HG02973 (cell line): ENCODE measurements at regions not wholly inside any gene's neighbourhood (a gene's known extent, or its start where the extent isn't known, plus 50 kb on each side); places are given as distances from the start of the nearest gene placed in this dataset.
"Not testable (repeated sequence)": the region's sequence is repeated elsewhere in the genome, so short reads cannot be mapped to it uniquely, and the experiment has no call there.

Experiments used
- ATAC-seq: cut with Tn5 transposase; IDR thresholded peaks from one replicate; pipeline ENCODE4 v1.9.1; 2021; ENCODE audit warnings: moderate library complexity; ENCODE audit not compliant: unreplicated experiment

GRCh38 chr14:44620121-44621019, 113.3 kb upstream of the FSCB start:
- no peak for ATAC-seq

DNA sequence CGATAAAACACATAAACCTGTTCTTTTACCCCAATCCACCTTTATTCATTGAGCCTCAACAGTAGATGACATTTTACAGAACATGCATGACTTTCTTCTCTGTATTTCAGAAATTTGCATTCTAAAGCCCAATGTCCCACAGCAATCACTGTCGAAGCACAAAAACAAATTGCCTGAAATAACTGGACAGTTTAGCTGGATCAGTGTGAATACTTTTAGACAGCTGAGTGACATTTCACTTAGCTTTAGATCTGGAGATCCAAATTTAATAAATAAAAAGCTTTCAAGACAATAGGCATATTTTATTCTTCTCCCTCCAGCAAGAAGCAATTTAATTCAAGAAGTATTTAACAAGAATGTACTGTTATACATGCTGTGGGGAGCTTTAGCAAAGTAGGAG, 109.1 kb upstream of the FSCB start:
- ATAC-seq, result no peak

DNA sequence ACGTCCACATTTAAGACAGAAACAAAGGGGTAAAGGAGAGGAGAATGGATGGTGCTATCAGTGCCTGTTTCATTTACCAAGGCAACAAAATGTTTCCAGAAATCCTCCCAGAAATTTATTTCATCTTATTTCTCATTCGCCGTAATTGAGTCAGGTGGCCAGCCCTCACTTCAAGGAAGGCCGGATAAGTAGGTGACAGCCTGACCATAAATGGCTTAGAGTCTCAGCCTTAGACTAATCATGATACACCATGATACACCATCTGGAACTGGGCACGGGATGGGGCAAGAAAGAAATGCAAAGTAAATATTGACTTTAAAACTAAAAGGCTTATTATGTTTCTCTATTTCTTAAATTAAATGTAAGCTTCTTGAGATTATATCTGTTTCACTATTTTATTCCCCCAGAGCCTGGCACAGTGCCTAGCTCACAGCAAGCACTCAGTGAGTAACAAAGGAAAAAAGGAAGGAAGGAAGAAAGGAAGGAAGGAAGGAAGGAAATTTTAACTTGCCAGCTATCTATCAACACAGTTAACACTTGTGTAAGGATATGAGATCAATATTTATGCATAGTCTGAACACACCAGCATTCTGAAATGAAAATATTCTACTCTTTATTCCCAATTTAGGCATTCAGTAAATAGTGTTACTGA, 106.1 kb upstream of the FSCB start:
- ATAC-seq, result no peak

DNA sequence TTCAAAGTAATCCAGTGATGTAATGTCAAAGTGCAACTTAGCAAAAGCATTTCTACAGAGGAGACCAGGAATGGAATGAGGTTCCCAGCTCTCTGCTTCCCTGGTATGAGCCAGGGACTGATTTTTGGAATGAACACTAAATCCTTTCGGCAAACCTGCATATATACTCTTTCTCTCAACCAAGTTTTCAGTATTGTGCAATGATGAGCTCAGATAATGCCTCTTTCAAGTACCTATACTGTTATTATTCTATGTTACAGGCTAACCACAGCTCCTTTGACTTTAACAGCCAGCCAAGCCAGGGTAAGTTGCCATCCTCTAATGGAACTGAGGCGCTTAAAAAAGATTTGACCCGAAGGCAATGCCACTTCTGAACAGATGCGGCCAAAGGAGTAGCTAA, 104.9 kb upstream of the FSCB start:
- no peak for ATAC-seq

DNA sequence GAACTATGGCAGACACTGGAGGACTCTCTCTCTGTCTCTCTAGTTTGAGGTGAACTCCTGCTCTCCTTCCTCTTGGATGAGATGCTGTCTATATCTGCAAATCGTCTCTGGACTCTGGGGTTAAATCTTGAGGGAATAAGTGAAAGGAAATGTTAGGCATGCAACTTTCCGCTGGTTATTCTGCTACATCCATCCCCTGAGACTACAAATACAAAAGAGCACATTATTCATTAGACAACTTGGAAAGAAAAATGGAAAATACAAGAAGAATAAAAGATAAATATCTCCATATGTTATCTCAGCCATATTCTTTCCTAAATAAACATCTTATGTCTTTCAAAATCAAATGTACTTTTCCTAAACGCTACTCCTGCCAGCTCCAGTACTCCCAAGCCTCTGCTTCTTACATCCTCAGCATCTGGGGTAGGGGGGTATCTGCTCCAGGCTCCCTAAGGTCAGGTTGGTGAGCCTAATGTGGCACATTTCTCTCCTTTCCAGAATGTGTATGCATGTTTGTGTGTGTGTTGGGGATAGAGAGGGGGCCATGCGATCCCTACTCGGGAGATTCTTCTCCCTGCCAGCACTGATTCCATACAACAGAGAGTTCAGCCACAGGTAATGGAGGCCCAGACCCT, 102.9 kb upstream of the FSCB start:
- no peak for ATAC-seq

- ATAC-seq, result no peak
Measured at GRCh38 chr14:44609201-44609600, 102.1 kb upstream of the FSCB start.

DNA sequence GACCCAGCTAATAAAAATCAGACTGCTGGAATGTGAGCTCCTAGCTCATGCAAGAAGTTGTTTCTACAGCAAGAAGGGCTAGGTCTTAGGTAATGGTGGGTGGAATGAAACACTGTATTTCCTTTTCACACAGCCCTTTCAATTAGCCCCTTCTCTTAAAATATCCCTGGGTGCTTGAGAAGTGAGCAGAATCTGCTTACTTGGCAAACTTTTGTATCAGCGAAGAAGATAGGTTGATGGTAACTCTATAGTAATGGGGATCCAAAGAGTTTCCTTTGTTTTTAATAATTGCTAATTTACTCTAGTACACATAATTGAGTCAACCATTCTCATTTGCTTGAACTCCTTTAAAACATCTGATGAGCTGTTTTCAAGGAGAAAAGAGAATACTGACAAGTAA, 100.6 kb upstream of the FSCB start:
- no peak for ATAC-seq

- no peak for ATAC-seq
Measured at GRCh38 chr14:44606576-44606975, 99.5 kb upstream of the FSCB start.

DNA sequence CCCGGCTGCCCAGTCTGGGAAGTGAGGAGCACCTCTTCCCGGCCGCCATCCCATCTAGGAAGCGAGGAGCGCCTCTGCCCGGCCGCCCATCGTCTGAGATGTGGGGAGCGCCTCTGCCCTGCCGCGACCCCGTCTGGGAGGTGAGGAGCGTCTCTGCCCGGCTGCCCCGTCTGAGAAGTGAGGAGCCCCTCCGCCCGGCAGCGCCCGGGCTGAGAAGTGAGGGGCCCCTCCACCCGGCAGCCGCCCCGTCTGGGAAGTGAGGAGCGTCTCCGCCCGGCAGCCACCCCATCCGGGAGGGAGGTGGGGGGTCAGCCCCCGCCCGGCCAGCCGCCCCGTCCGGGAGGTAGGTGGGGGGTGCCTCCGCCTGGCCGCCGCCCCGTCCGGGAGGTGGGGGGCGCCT, 94.2 kb upstream of the FSCB start:
- ATAC-seq, result not testable (repeated sequence)

- ATAC-seq, result no peak
Measured at GRCh38 chr14:44589180-44589579, 82.1 kb upstream of the FSCB start.

- ATAC-seq, result no peak
Measured at GRCh38 chr14:44586910-44587309, 79.8 kb upstream of the FSCB start.

DNA sequence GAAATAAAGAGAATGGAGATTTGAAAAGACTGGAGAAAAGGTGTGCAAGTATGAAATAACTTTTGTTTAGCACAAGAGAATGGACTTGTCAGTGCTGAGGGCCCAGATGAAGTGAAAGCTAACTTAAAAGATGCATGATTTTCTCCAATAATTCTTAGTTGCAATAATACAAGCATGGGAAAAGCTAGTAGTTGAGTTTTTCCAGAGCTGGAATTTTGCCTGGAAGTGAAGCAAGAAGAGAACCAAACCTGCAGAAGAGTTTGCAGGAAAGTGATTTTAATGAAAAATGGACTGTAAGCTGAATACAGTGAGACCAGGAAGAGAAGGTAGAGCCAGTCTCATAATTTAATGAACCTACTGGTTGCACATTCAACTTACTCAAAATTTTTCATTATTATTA, 69.3 kb upstream of the FSCB start:
- no peak for ATAC-seq

- no peak for ATAC-seq
Measured at GRCh38 chr14:44567997-44568396, 60.9 kb upstream of the FSCB start.

DNA sequence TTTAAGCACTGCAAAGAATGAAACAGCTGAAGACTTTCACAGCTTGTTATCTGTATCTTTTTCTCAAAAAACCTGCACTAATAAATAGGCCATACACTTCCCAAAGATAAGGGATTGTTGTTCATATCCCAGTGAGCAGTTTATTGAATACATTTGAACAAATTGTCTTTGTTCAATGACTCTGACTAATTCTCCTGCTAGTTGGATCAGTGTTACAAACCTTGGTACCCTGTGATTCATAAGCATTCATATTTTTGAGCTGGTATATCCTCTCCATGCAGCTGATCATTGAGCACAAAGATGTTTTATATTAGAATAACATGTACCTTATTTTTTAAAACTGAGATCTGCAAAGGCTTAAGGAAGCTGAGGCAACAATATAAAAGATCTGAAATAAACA, 58.9 kb upstream of the FSCB start:
- ATAC-seq, result no peak

DNA sequence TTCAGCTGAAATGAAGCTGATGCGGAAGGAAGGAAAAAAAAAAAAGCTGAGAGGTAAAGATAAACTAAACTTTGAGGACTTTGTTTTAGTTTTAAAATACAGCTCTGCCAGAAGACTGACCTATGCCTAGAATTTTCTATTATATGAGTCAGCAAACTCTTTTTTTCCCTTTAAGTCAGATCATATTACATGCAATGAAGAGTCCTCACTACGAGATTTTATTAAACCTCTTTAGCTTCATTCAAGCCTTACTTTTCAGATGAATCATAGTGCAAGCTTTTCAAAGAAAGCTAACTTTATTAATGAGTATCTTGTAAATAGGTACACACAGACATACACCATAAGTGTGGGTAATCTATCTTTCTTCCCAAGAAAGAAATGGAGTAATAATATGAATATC, 57.8 kb upstream of the FSCB start:
- ATAC-seq, result no peak
